Stimulated activated CD8-positive, alpha-beta memory T cell treated with anti-CD3 and anti-CD28 coated beads, Interleukin-15, amount 100 ng/mL, for 4 hours (primary cell): ENCODE measurements at regions not wholly inside any gene's neighbourhood (a gene's known extent, or its start where the extent isn't known, plus 50 kb on each side); places are given as distances from the start of the nearest gene placed in this dataset.

Source experiments
- DNase-seq, 2 donors: peaks; one replicate each; pipeline ENCODE4 v3.0.0-alpha.2; 2020; ENCODE audit warnings: low read depth in 2 of 2

DNA sequence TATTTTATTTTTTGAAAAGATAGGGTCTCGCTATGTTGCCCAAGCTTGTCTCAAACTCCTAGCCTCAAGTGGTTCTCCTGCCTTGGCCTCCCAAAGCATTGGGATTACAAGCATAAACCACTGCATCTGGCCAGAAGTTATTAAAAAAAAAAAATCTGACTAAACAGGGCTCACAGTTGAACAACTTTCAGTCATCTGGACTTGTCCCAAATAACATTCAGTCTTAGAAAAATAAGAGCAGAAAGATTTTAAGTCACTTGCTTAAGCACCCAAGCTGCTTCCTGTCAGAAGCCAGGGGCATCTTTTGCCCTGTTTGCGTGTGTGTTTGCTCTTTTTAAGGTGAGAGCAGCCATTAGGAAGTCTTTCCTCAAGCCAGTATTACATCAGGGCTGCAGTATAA, 286.8 kb downstream of the LMO4 start:
- no peak for DNase-seq

DNA sequence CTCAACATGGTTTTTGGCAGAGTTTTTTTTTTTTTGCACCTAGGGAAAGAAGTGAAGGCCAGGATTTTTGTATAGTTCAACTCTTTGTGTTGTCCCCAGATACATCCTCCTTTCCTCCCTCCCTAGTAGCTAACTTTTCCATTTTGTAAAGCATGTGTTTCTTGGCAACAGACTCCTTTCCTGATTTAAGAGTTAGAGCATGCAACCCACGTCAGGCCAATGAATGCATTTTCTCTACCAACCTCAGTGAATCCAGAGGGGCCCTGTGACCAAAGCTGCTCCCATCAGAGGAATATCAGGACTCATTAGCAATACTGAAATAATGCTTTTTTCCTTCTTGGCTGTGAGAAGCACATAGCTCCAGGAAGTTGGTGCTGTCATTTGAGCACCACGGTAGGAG, 287.2 kb downstream of the LMO4 start:
- no peak for DNase-seq

DNA sequence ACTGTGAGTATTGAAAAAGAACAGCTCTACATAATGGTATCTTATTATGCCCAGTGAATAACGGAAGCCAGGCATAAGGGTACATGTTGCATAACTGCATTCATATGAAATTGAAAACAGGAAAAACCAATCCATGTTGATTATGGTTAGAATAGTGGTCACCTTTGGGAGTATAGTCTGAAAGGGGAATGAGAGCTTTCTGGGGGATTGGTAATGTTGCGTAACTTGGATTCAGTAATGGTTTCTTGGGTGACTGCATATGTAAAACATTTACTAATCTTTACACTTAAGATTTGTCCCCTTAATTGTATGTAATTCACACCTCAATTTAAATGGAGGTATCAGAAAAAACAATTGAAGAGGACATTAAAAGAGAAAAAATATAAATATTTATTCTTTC, 292.1 kb downstream of the LMO4 start:
- DNase-seq = no peak

DNA sequence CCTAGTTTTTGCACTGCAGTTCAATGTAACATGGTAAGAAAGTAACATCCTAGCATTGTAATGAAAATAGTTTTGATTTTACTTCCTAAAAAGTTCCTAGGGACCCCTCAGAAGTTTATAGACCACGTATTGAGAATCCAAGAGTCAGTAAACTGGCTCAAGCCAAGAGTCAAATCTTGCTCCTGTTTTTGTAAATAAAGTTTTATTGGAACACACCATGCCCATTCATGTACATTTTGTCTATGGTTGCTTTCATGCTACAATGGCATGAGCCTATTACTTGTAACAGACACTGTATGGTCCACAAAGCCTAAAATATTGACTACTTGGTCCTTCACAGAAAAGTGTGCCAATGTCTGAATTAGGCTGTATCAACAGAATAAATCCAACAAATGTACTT, 301.0 kb downstream of the LMO4 start:
- no peak for DNase-seq

DNA sequence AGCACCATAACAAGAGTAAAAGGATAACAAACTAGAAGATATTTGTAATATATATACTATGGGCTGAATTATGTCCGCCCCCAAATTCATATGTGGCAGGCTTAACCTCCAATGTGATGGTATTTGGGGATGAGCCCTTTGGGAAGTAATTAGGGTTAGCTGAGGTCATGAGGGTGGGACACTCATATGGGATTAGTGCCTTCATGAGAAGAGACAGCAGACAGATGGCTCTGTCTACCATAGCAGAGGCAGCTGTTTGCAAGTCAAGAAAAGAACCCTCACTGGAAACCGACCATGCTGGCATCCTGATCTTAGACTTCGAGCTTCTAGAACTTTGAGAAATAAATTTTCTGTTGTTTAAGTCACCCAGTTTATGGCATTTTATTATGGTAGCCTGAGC, 303.6 kb downstream of the LMO4 start:
- no peak for DNase-seq

DNA sequence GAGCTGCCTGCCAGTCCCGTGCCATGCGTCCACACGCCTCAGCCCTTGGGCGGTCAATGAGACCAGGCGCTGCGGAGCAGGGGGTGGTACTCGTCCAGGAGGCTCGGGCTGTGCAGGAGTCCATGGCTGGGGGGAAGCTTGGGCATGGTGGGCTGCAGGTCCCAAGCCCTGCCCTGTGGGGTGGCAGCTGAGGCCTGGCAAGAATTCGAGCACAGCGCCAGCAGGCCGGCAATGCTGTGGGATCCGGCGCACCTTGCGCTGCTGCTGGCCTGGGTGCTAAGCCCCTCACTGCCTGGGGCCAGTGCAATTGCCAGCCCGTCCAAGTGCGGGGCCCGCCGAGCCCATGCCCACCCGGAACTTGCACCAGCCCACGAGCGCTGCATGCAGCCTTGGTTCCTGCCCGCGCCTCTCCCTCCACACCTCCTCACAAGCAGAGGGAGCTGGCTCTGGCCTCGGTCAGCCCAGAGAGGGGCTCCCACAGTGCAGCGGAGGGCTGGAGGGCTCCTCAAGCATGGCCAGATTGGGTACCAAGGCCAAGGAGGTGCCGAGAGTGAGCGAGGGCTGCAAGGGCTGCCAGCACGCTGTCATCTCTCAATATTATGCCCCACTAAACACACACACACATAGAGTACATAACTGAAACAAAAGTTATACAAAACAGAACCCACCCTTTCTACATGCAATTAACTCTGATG, 307.7 kb downstream of the LMO4 start:
- DNase-seq = no peak

DNA sequence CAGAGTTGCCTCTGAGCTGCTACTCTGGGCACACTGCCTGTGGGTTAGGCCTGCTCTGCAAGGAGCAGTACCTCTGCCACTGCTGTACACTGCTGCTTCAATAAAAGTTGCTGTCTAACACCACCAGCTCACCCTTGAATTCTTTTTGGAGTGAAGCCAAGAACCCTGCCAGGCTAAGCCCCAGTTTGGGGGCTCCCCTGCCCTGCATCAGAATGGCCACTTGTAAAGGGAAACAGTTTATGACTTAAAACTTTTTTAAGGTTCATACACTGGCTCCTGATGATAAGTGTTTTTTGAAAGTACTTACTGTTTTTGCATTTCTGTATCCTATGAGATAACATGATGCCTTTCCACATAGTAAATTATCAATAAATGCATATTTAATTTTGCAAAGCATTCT, 310.0 kb downstream of the LMO4 start:
- DNase-seq = no peak

DNA sequence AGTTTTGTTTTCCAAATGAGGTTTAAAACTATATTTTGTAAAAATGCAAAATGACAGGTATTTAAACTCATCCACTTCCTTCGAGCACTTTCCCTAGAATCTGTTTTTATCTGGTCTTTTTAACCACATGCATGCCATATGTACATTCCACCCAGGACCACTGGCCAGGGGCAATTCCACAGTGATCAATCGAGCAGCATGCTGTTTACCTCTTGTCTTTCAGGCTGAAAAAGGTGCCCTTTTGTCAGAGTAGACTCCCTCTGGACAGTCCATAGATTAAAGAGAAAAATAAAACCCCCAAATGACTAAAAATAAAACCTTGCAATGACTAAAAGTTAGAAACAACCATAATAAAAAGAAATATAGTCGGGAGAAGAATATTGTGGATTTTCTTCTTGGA, 313.3 kb downstream of the LMO4 start:
- DNase-seq = no peak

DNA sequence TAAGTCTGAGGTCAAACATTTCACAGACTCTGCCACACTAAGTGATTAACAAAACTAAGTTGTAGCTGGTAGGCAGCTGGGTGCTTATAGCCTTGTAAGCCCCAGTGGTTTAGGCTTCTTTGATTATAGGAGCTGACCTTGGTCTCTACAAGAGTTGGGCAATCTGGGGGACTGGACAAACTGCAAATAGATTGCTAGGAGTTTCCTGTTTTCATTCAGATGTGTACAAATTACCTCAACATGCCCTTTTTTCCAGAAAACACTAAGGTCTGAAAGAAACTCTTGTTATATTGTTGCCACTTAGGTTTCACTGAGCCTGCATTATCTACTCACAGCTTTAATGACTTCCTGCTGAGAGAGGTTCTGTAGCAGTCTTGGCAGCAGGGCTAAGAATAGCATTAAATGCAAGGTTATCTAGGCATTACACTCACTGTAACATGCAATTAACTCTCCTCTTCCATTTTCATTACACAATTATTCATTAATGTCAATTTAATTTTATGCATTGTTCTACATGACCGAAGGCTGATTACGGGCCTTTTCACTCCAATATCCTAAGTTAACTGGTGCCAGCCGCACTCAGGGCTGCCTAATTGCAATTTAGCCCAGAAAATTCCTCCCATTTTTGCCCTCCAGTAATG, 314.0 kb downstream of the LMO4 start:
- no peak for DNase-seq

DNA sequence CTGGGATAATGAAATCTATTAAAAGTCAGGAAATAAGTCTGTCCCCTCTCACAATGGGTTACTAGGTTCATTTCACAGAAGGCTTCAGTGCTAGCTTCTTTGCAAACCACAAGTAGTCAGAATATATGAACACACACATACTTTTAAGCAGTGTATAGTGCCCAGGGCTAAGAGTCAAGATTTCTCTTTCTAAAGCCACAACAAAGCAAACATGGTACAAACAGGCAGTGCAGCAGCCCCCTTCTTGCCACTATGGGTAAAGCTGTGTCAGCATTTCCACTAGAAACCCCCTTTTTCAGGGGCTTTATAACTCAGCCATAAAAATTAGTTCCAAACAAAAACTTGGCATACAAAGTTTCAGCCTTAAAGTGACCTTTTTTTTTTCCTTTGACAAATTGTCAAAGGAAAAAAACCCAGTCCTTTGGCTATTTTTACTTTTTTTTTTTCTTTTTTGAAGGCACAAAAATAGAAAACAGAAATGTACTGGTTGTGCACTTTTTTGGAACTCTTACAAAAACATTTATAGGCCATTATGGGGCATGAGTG, 315.4 kb downstream of the LMO4 start:
- no peak for DNase-seq

DNA sequence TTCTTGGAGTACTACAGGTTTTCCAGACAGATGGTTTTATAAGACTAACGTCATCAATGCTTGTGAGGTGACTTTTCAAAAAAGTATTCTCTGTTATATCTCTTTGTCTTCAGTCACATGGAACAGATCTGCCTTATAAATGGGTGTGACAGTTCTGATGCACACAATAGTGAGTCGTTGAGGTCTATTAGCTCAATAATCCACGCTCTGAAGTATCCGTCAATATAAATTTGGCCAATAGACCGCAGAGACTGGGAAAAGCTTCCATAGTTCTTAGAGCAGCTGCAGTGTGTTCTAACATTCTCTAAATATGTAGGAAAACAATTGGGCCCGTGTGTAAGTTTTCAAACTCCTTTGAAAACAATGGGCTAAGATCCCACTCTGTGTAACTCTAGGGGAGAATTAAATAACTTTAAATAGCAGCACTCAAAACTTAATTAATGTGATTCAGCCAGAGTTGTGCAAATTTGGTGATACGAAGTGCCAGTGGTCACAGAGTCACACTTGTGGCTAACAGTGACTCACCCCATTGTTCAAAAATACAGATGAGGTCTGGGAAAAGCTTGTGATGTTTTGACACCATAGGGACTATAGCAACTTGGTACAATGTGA, 316.0 kb downstream of the LMO4 start:
- no peak for DNase-seq

DNA sequence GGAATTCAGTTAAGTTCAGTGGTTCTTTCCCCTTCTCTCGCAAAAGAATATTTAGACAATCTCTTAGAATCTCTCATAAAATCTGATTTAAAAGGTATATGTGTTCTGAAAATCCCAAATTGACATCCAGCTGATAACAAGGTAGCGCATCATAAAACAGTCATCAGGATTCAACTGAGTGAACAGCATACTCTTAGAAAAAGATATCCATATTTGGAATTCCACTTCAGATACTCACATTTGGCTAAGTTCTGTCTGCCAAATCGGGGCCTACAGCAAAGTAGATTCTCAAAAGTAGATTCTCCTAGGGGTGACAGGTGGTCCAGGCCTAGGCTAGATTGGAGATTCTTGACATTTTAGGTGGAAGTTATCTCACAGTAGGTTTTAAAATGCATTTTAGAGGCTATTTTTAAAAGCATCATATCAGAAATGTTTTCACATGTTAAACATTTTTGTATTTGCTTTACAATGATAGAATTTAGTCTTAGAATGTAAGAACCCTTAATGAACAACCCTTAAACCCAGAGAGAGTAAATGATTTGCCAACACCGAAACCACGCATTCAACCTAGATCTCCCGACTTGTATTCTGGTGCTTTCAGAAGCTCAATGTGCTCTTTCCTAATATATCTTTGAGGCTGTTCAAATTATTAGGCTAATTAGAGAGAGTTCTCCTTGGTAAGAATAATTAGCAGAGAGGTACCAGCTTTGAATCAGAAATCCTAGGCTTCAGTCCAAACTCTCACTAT, 318.9 kb downstream of the LMO4 start:
- no peak for DNase-seq

DNA sequence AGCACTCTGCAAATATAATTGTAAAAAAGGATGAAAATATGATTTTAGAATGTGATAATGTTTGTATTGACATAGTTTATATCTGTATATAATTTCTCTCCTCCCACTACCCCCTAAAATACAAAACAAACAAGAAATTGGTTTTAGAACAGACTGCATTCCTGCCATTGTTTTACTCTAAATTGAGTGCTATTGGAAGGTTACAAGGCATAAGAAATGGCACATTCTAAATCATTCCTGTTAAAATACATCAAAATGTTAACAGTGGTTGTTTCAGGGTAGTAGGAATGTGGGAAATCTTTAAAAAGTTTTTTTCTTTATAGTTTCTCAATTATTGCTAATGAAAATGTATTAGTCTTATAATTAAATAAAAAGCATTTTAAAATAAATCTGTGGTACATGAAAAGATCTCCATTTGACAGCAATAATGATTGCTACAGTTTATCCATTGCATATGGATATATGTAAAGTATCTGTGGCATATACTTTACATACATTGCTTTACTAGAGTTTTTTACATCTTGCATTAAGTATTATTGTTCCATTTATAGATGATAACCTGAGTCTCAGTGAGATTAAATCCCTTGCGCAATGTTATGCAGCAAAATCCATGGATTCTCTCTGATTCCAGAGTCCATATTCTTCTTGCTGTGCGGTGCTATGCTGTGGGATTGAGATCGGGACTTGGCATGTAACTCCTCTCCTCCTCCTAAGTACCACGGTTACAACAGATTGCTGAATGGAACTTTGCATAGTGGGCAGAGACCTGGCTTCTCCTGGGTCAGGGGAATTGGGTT, 319.8 kb downstream of the LMO4 start:
- no peak for DNase-seq

DNA sequence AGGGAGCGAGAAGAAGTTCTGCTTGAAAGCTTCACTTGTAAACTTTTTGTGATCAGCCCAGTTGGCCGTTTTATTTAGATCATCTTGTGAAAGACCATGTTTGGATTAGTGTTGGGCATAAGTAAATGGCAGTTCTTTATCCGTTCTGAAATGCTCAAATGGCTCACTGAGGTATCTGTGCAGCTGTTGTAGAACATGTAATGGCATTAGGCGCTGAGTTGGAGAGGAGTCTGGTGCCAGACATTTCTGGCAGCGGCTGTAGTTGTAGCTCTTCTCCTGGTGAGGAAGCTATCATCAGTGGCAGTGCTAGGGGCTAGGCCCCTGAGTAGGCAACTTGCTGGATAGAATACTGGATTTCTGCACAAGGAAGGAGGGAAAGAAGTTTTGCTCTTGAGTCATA, 321.6 kb downstream of the LMO4 start:
- DNase-seq = no peak

DNA sequence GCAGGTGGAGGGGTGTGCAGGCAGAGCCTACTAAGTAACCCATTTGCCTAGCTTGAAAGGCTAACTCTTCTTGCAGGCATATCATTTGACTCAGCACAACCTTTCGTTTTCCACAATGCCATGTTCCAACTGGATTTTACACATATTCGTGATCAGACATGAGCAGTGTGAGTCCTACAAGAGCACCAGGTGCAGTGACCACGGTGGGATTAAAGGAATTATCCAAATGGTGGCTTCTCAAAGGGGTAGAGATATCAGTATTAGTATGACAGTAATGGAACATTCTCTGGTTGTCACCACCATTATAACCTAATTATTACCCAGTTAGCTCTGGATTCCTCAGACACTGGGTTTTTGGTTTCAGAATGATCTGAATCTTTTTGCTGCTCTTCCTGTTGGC, 323.5 kb downstream of the LMO4 start:
- DNase-seq = no peak

DNA sequence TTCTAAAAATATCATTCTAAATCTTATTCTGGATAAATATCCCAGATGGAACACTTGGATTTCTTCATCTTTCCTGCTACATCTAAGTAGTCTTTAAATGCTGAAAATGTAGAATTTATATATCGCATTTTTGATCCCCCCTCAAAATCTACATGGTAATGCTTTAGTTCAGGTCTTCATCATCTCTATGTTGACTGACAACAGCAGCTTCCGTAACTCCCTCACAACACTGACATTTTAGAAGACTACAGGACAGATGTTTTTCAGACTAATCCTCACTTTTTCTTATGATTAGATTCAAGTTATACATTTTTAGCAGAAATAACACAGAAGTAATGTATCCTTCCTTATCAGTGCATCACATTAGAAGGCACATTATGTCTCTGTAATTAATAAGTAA, 336.5 kb downstream of the LMO4 start:
- DNase-seq = no peak

DNA sequence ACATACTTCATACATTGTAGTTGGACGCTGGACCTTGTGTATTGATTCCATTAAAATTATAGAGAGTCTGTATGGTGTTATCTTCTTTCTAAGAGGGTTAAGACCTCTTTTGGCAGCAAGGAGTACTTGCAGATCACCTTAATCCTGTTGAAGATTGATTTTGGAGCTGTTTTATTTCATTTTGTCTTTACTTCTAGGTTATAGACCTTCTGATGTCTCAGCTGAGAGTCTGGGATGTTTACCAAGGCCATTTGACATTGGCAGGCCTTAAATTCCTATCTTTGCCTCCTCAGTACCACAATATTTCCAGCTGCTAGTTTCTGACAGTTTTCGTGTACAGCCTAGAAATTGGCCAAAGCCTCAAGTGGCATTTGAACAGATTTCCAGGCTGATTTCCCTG, 338.0 kb downstream of the LMO4 start:
- no peak for DNase-seq

DNA sequence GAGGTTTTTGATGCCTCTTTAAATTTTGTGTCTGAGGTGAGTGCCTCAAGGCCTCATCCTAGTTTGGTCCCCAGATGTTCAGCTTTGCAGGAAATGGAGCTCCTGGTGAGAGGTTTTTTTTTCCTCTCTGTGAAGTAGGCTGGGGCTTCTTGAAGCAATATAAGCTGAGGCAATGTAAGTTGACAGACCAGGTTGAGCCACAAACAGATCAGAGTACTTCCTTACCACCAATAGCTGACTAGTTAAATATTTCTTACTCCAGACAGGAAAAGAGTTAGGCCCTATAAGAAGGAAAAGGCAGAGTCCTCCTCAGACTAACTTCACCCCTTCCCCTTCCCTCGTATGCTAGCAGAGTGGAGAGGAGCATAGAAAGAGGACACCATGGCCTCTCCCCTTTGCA, 341.0 kb downstream of the LMO4 start:
- no peak for DNase-seq

DNA sequence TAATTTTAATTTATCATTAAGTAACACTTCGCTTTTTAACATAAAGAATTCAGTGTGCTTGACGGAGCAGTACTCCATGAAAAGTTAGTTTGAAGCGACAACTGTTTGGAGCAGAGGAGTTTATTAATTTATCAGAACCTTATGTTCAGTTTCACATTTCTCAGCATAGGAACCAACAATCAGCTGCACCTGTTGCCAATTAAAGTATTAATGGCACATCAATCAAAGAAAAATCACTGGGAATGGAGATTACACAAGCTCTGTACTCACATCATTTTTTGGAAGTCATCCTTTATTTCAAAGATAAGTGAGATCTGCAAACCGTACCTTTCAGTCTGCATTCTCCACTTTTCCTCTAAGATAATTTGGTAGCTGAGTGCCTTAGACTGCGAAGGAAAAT, 344.6 kb downstream of the LMO4 start:
- DNase-seq = no peak

DNA sequence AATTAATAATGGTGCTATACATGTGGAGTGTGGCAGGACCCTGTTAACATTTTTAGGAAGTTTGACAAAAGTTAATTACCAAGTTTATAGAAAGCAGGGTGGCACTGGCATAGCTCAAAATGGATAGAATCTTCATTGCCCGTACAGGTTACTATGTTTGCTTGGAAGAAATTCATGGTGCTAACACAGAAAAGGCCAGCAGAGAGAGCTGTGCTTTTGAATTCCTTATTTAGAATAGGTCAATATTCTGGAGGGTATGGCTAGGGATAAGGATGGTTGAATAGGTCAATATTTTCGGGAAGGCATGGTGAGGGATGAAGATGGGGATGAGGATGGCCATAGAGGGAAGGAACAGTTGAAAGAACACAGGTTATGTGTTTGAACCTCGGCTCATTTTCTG, 345.1 kb downstream of the LMO4 start:
- no peak for DNase-seq

DNA sequence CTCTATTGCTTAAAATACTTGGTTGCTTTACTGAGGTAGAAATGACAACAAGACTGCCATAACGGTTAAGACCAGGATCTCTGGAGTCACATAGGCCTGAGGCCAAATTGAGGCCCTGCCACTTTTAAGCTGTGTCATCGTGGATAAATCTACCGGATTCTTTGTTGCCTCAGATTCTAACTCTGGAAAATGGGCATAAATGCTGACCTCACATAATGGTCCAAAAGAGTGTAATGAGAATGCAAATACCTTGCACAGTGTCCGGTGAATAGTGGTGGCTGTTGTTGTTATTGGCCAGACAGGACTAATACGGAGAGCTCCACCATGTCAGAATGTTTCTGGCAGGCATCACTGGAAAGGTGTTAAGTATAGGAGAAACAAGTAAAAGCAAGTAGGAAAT, 346.1 kb downstream of the LMO4 start:
- no peak for DNase-seq

DNA sequence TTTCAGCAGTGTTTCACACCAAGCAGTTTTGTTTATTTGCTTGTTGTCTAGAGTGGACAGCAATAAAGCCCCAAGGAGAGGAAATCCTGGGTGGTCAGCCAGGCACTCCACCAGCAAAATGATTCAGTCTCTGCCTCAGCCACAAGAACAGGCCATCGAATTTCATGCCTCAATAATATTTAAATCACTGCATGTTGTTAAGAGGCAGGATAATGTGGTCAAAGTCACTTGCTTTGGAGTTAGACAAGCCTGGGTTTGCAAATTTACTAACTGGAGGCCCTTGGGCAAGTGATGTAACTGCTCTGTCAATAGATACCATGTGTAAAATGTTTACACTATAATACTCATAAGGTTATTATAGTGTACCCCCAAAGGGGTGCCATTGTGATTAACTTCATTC, 349.6 kb downstream of the LMO4 start:
- DNase-seq = no peak
